Gastrocnemius medialis (tissue), 4 donors: ENCODE measurements at regions not wholly inside any gene's neighbourhood (a gene's known extent, or its start where the extent isn't known, plus 50 kb on each side); places are given as distances from the start of the nearest gene placed in this dataset.

Experiments used
- CTCF ChIP-seq, 5 experiments: fragments of 450-650 bp in 3 of 5; fragments of 200-600 bp in 2 of 5; sonication (generic) in 2 of 5; IDR thresholded peaks in 4 of 5; conservative IDR thresholded peaks in 1 of 5; 1 replicate in 4 of 5; 2 replicates in 1 of 5; pipeline ENCODE4 v1.5.1; 2016 to 2019; ENCODE audit warnings: antibody characterized with exemption in 5 of 5, mild to moderate bottlenecking in 3 of 5, moderate library complexity in 3 of 5
- POLR2A ChIP-seq, 2 donors: fragments of 450-650 bp; IDR thresholded peaks; one replicate each; pipeline ENCODE4 v1.6.1; 2017; ENCODE audit warnings: antibody characterized with exemption in 2 of 2, mild to moderate bottlenecking in 2 of 2, moderate library complexity in 2 of 2

- TF ChIP-seq CTCF (IDR thresholded peaks at IDR 0.05 in 4 of 5, conservative IDR thresholded peaks at IDR 0.05 in 1 of 5) = no peak
- peak; percentile 8 to 57 for TF ChIP-seq POLR2A (IDR thresholded peaks at IDR 0.05)
Measured at GRCh38 chr5:173764332-173765028, 123.7 kb upstream of the CPEB4 start.
